GM12878 (cell line): ENCODE measurements at regions not wholly inside any gene's neighbourhood (a gene's known extent, or its start where the extent isn't known, plus 50 kb on each side); places are given as distances from the start of the nearest gene placed in this dataset.

ENCODE experiments used
- BHLHE40 ChIP-seq, 2 experiments: fragments of 450-650 bp in 1 of 2; IDR thresholded peaks; 2 replicates each; pipeline ENCODE4 v1.6.1; 2011 to 2017; ENCODE audit warnings: low read depth in 2 of 2, borderline replicate concordance in 1 of 2, improper control_type of control experiment in 1 of 2, low read length in 1 of 2, mild to moderate bottlenecking in 1 of 2
- CHD2 ChIP-seq: IDR thresholded peaks from 2 replicates; pipeline ENCODE4 v1.6.1; 2011; ENCODE audit warnings: low read depth, low read length, improper control_type of control experiment, borderline replicate concordance
- GATAD2B ChIP-seq: fragments of 450-650 bp; conservative IDR thresholded peaks from 2 replicates; pipeline ENCODE4 v1.6.1; 2017; ENCODE audit warnings: low read depth, mild to moderate bottlenecking, moderate library complexity
- RB1 ChIP-seq: fragments of 450-650 bp; formaldehyde crosslinking; IDR thresholded peaks from 2 replicates; pipeline ENCODE4 v1.6.1; 2017; ENCODE audit warnings: mild to moderate bottlenecking, borderline replicate concordance
- RELA ChIP-seq: fragments of 450-650 bp; IDR thresholded peaks from 2 replicates; pipeline ENCODE4 v1.8.0; 2014; ENCODE audit warnings: borderline replicate concordance; ENCODE audit not compliant: partially characterized antibody
- SMARCA5 ChIP-seq: fragments of 450-650 bp; IDR thresholded peaks from 2 replicates; pipeline ENCODE4 v1.6.1; 2017; ENCODE audit warnings: mild to moderate bottlenecking
- YY1 ChIP-seq: IDR thresholded peaks from 2 replicates; pipeline ENCODE4 v1.6.1; 2011; ENCODE audit warnings: low read depth, mild to moderate bottlenecking, low read length
- TF ChIP-seq, protein P1 (sequence below), 3 experiments: IDR thresholded peaks in 2 of 3; conservative IDR thresholded peaks in 1 of 3; 2 replicates each; pipeline ENCODE4 v1.5.1; 2011; ENCODE audit warnings: low read depth in 3 of 3, low read length in 3 of 3, mild to moderate bottlenecking in 3 of 3, control low read depth in 2 of 3, moderate library complexity in 2 of 3, inconsistent platforms in 1 of 3, mixed read lengths in 1 of 3; ENCODE audit not compliant: control insufficient read depth in 2 of 3, insufficient read depth in 1 of 3; ENCODE audit errors: extremely low read depth in 1 of 3
- TF ChIP-seq, protein P2 (sequence below): IDR thresholded peaks from 2 replicates; pipeline ENCODE4 v1.6.1; 2012; ENCODE audit warnings: low read depth, low read length, improper control_type of control experiment

DNA sequence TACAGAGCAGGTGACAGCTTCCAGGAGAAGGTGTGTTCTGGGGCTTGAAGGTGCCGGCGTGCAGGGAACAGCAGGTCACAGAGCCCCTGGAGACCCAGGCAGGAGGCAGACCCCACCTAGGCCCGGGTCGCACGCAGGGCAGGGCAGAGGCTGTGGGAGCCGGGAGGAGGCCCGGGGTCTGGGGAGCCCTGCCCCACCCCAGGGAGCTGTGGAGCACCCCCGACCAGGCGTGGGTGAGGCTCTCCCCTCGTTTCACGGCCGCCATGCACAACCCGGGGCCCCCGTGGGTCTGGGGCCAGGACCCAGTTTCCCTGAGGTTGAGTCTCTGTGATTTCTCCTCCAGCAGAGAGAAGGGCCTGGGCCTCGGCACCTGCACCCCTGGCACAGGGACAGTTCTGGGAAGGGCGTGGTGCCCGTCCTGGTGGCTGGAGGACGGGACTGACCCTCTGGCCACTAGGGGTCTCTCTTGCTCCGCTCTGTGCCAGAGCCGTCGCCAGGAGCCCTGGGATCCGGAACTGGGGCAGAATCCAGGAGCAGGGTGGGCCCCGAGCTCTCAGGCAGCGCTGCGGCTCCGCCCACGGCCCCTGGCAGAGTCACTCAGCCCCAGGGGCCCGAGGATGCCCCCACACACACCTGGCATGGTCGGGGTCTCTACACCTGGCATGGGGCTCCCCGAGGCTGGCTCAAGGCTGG lies 75.2 kb upstream of the FBRSL1 start (continued):
- TF ChIP-seq, protein P1, sequence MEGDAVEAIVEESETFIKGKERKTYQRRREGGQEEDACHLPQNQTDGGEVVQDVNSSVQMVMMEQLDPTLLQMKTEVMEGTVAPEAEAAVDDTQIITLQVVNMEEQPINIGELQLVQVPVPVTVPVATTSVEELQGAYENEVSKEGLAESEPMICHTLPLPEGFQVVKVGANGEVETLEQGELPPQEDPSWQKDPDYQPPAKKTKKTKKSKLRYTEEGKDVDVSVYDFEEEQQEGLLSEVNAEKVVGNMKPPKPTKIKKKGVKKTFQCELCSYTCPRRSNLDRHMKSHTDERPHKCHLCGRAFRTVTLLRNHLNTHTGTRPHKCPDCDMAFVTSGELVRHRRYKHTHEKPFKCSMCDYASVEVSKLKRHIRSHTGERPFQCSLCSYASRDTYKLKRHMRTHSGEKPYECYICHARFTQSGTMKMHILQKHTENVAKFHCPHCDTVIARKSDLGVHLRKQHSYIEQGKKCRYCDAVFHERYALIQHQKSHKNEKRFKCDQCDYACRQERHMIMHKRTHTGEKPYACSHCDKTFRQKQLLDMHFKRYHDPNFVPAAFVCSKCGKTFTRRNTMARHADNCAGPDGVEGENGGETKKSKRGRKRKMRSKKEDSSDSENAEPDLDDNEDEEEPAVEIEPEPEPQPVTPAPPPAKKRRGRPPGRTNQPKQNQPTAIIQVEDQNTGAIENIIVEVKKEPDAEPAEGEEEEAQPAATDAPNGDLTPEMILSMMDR (IDR thresholded peaks at IDR 0.05 in 2 of 3, conservative IDR thresholded peaks at IDR 0.05 in 1 of 3; ENCODE audit: control insufficient read depth in 2 of 3, extremely low read depth in 1 of 3, insufficient read depth in 1 of 3, low read depth in 3 of 3, low read length in 3 of 3): peak; percentile 82 to 95 (median 89)
- TF ChIP-seq, protein P2, sequence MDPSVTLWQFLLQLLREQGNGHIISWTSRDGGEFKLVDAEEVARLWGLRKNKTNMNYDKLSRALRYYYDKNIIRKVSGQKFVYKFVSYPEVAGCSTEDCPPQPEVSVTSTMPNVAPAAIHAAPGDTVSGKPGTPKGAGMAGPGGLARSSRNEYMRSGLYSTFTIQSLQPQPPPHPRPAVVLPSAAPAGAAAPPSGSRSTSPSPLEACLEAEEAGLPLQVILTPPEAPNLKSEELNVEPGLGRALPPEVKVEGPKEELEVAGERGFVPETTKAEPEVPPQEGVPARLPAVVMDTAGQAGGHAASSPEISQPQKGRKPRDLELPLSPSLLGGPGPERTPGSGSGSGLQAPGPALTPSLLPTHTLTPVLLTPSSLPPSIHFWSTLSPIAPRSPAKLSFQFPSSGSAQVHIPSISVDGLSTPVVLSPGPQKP: peak; percentile 23; the same call in 1 of the 2 replicates
- TF ChIP-seq RELA: peak; percentile 17
- TF ChIP-seq BHLHE40 (IDR thresholded peaks at IDR 0.05; ENCODE audit: borderline replicate concordance in 1 of 2, low read depth in 2 of 2, low read length in 1 of 2): 0 out of 4 replicates have a peak, but pooled peaks of 1 of the 2 experiments have one; percentile 41
- TF ChIP-seq SMARCA5: 0 out of 2 replicates have a peak, but pooled peaks have one; percentile 35
- no peak for TF ChIP-seq CHD2
- TF ChIP-seq GATAD2B: peak; percentile 55
- TF ChIP-seq RB1: peak; percentile 36; the same call in 1 of the 2 replicates
- TF ChIP-seq YY1: 0 out of 2 replicates have a peak, but pooled peaks have one; percentile 67
